OCI-LY3 (cell line): ENCODE measurements at regions not wholly inside any gene's neighbourhood (a gene's known extent, or its start where the extent isn't known, plus 50 kb on each side); places are given as distances from the start of the nearest gene placed in this dataset.

Source experiments
- EZH2phosphoT487 ChIP-seq: fragments of 200-600 bp; shearing (Covaris generic); IDR thresholded peaks from 2 replicates; pipeline ENCODE4 v1.6.1; 2018; ENCODE audit warnings: antibody characterized with exemption, mixed run types, low read depth
- TF ChIP-seq, protein P1 (sequence below): fragments of 200-600, 300-600 bp; sonication (generic); IDR thresholded peaks from 2 replicates; pipeline ENCODE4 v1.5.1; 2014; ENCODE audit warnings: antibody characterized with exemption, low read length, low read depth

DNA sequence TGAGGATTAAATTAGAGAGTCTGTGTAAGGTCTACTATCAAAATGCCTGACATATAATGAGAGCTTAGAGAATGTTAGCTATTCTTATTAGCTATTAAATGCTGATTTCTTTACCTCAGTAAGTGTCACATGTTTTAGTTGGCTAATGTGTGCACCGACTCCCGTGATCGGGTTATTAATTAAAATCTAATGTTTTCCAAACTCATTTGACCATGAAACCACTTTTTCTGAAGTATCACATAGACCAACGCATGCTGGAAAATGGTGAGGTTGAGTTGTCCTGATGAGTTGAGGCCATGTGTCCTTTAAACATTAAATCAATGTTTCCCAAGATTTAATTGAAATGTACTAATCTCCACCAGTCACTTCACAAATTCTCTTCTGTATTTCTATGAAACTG, 84.8 kb upstream of the C1QTNF7 start:
- TF ChIP-seq, protein P1, sequence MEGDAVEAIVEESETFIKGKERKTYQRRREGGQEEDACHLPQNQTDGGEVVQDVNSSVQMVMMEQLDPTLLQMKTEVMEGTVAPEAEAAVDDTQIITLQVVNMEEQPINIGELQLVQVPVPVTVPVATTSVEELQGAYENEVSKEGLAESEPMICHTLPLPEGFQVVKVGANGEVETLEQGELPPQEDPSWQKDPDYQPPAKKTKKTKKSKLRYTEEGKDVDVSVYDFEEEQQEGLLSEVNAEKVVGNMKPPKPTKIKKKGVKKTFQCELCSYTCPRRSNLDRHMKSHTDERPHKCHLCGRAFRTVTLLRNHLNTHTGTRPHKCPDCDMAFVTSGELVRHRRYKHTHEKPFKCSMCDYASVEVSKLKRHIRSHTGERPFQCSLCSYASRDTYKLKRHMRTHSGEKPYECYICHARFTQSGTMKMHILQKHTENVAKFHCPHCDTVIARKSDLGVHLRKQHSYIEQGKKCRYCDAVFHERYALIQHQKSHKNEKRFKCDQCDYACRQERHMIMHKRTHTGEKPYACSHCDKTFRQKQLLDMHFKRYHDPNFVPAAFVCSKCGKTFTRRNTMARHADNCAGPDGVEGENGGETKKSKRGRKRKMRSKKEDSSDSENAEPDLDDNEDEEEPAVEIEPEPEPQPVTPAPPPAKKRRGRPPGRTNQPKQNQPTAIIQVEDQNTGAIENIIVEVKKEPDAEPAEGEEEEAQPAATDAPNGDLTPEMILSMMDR: no peak
- no peak for TF ChIP-seq EZH2phosphoT487
